ENCODE measurements at regions not wholly inside any gene's neighbourhood (a gene's known extent, or its start where the extent isn't known, plus 50 kb on each side); places are given as distances from the start of the nearest gene placed in this dataset.
A peak's percentile ranks its signal among the peaks of the same experiment; 100 is the strongest.

DNA sequence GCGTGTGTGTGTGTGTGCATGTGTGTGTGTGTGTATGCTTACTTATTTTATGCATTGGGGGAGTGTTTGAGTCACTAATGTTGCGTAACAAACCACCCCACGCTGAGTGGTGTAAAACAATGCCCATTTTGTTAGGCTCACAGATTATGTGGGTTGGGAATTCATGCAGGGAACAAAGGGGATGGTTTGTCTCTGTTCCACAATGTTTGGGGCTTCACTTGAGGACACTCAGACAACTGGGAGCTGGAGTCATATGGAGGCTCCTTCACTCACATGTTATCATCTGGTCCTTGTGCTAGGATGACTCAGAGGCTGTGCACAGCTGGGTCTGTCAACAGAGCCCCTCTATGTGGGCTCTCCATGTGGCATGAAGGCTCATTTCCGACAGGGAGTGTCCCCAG is 51.3 kb upstream of the LARGE1 start:
- Histone ChIP-seq H3K79me2 (ENCODE audit: insufficient read depth) (no peaks in the 10 kb centered on the region), H3K27ac (no peak overlapping the region), H3K9me2 (ENCODE audit: insufficient read depth) (no peaks in the 10 kb centered on the region), H3K36me3 (ENCODE audit: low read depth) (no peaks in the 10 kb centered on the region), H3K4me1 (ENCODE audit: insufficient read depth) (no peaks in the 10 kb centered on the region), H2AFZ (no peak overlapping the region), H3K4me3 (no peak overlapping the region), H3K27me3 (replicated peaks; ENCODE audit: insufficient read depth) (no peaks in the 10 kb centered on the region), H3K9me3 (ENCODE audit: low read depth) (no peaks in the 10 kb centered on the region), H3F3A (ENCODE audit: insufficient read depth) (no peaks in the 10 kb centered on the region), H4K20me1 (ENCODE audit: insufficient read depth) (no peaks in the 10 kb centered on the region), H3K4me2 (ENCODE audit: unreplicated experiment) (no peak overlapping the region), H3K9ac (no peak overlapping the region)
- 12 to 14% methylated on average over 4 of the region's 4 CpGs for WGBS, 2 experiments (ENCODE audit: low coverage in 1 of 2, low lambda C conversion rate in 2 of 2, missing lambda C conversion rate in 2 of 2)
- in situ Hi-C loops (cut with MboI): no loop called here
- DNase-seq: peak; percentile 3
- TF ChIP-seq EZH2 (IDR thresholded peaks at IDR 0.05; ENCODE audit: insufficient read depth, poor library complexity, severe bottlenecking) (no peak), EZH2phosphoT487 (IDR thresholded peaks at IDR 0.05; ENCODE audit: insufficient read depth, low read depth) (no peak)

DNA sequence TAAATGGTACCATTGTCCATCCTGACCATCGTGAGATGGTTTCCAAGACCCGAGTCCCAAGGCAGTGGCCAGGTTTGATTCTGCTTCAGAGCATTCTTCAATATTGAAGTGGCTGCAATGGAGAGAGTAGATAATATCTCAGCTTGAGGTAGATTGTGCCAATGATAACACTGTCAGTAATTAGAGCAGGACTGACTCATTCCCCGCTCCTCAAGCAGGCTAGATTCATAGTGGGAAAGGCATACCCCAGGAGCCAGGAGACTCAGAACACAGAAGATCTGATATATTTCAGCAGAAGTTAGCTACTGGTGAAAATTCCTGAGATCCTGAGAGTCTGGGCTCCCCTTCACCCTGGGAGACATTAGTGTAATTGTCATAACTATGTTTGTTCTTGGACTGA is 55.6 kb upstream of the LARGE1 start:
- no peaks in the 10 kb centered on the region for H3K4me1 ChIP-seq (ENCODE audit: insufficient read depth)
- no peaks in the 10 kb centered on the region for H3K27me3 ChIP-seq (replicated peaks; ENCODE audit: insufficient read depth)
- no peak overlapping the region for H3K4me3 ChIP-seq
- H3K79me2 ChIP-seq (ENCODE audit: insufficient read depth): no peaks in the 10 kb centered on the region
- no peaks in the 10 kb centered on the region for H3F3A ChIP-seq (ENCODE audit: insufficient read depth)
- no peak overlapping the region for H3K9ac ChIP-seq
- no peaks in the 10 kb centered on the region for H3K36me3 ChIP-seq (ENCODE audit: low read depth)
- H4K20me1 ChIP-seq (ENCODE audit: insufficient read depth): no peaks in the 10 kb centered on the region
- no peak for DNase-seq
- in situ Hi-C loops (cut with MboI): no loop called here
- H2AFZ ChIP-seq: no peak overlapping the region
- H3K9me2 ChIP-seq (ENCODE audit: insufficient read depth): no peaks in the 10 kb centered on the region
- no peaks in the 10 kb centered on the region for H3K9me3 ChIP-seq (ENCODE audit: low read depth)
- no peak overlapping the region for H3K4me2 ChIP-seq (ENCODE audit: unreplicated experiment)
- TF ChIP-seq EZH2 (IDR thresholded peaks at IDR 0.05; ENCODE audit: insufficient read depth, poor library complexity, severe bottlenecking): no peak
- TF ChIP-seq EZH2phosphoT487 (IDR thresholded peaks at IDR 0.05; ENCODE audit: insufficient read depth, low read depth): no peak
- WGBS, 2 experiments (ENCODE audit: low coverage in 1 of 2, low lambda C conversion rate in 2 of 2, missing lambda C conversion rate in 2 of 2): 38 to 40% methylated on average over 3 of the region's 3 CpGs
- H3K27ac ChIP-seq: no peak overlapping the region

DNA sequence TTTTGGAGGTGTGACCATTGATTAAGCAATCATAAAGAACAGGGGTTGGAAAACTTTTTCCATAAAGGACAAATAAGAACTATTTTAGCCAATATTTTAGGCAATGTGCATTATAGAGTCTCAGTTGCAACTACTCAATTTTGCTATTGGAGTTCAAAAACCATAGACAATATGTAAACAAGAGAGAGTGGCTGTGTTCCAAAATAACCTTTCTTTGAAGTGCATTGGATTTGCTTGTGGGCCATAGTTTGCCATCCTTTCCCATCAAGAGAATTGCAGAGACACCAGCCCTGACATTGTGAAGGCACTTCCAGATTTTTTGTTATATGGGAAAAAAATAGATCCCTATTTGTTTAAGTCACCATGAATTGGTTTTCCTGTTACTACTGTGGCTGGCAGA is 63.3 kb upstream of the LARGE1 start:
- in situ Hi-C loops (cut with MboI): no loop called here
- H3K4me3 ChIP-seq: no peak overlapping the region
- H3K9ac ChIP-seq: no peak overlapping the region
- no peaks in the 10 kb centered on the region for H3K79me2 ChIP-seq (ENCODE audit: insufficient read depth)
- no peaks in the 10 kb centered on the region for H3K9me3 ChIP-seq (ENCODE audit: low read depth)
- TF ChIP-seq EZH2 (IDR thresholded peaks at IDR 0.05; ENCODE audit: insufficient read depth, poor library complexity, severe bottlenecking): no peak
- no peak for TF ChIP-seq EZH2phosphoT487 (IDR thresholded peaks at IDR 0.05; ENCODE audit: insufficient read depth, low read depth)
- H3K9me2 ChIP-seq (ENCODE audit: insufficient read depth): no peaks in the 10 kb centered on the region
- H3K4me2 ChIP-seq (ENCODE audit: unreplicated experiment): no peak overlapping the region
- H4K20me1 ChIP-seq (ENCODE audit: insufficient read depth): no peaks in the 10 kb centered on the region
- no peak overlapping the region for H2AFZ ChIP-seq
- H3K27ac ChIP-seq: no peak overlapping the region
- H3K36me3 ChIP-seq (ENCODE audit: low read depth): no peaks in the 10 kb centered on the region
- no peaks in the 10 kb centered on the region for H3K27me3 ChIP-seq (replicated peaks; ENCODE audit: insufficient read depth)
- H3F3A ChIP-seq (ENCODE audit: insufficient read depth): no peaks in the 10 kb centered on the region
- no peak for DNase-seq
- H3K4me1 ChIP-seq (ENCODE audit: insufficient read depth): no peaks in the 10 kb centered on the region

DNA sequence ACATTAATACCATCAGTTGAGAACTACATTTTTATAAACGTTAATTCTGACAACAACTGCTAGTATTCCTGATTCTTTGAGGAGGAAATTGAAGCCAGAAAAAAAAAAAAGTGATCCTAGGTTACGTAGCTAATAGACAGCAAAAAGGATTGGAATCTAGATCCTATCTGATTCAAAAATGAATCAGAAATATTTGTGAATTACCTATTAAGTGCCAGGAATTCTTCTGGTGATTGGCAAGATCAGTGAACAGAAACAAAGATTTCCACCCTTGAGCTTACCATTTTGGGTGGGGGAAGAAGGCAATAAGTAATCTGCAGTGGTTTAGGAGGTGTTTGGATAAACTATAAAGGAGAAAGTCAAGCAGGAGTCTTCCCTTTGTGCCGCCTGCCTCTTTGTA is 63.9 kb upstream of the LARGE1 start:
- Histone ChIP-seq H3K27ac (no peak overlapping the region), H2AFZ (no peak overlapping the region), H3K36me3 (ENCODE audit: low read depth) (no peaks in the 10 kb centered on the region), H3K4me2 (ENCODE audit: unreplicated experiment) (no peak overlapping the region), H3K4me3 (no peak overlapping the region), H3K4me1 (ENCODE audit: insufficient read depth) (no peaks in the 10 kb centered on the region), H3K9me2 (ENCODE audit: insufficient read depth) (no peaks in the 10 kb centered on the region), H3K9me3 (ENCODE audit: low read depth) (no peaks in the 10 kb centered on the region), H3K27me3 (replicated peaks; ENCODE audit: insufficient read depth) (no peaks in the 10 kb centered on the region), H3K79me2 (ENCODE audit: insufficient read depth) (no peaks in the 10 kb centered on the region), H3K9ac (no peak overlapping the region), H4K20me1 (ENCODE audit: insufficient read depth) (no peaks in the 10 kb centered on the region), H3F3A (ENCODE audit: insufficient read depth) (no peaks in the 10 kb centered on the region)
- TF ChIP-seq EZH2 (IDR thresholded peaks at IDR 0.05; ENCODE audit: insufficient read depth, poor library complexity, severe bottlenecking) (no peak), EZH2phosphoT487 (IDR thresholded peaks at IDR 0.05; ENCODE audit: insufficient read depth, low read depth) (no peak)
- WGBS, 2 experiments (ENCODE audit: low coverage in 1 of 2, low lambda C conversion rate in 2 of 2, missing lambda C conversion rate in 2 of 2): 18 to 22% methylated on average over 3 of the region's 3 CpGs
- DNase-seq: no peak
- in situ Hi-C loops (cut with MboI): no loop called here

DNA sequence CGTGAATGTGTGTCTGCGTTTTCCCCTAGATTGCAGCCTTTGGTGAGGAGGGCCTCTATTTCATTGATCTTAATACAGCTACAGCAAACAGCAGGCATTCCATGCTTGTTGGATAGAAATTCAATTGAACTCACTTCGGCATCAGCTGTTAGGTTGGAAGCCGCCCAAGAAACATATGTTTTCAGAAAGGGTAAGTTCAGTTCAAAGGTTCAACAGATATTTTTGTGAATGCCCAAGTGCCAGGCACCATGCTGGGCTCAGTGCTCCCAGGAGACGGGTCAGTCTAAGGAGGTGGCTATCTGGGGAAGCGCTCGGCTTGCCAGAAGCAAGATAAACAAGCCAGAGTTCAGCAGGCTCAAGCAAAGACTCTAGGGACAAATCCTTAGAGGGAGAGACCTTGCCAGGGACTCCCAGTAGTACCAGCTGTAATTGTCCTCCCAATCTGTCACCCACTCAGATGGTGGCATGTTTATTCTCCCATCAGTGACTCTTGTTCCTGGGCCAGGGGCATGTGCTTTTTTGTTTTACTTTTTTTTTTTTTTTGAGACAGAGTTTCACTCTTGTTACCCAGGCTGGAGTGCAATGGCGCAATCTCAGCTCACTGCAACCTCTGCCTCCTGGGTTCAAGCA is 64.5 kb upstream of the LARGE1 start:
- in situ Hi-C loops (cut with MboI): no loop called here

More for the DNA sequence above, 64.5 kb upstream of the LARGE1 start:
- Histone ChIP-seq H3K9ac (no peak overlapping the region), H3K9me2 (ENCODE audit: insufficient read depth) (no peaks in the 10 kb centered on the region), H3K36me3 (ENCODE audit: low read depth) (no peaks in the 10 kb centered on the region), H3K27ac (no peak overlapping the region), H2AFZ (no peak overlapping the region), H3K27me3 (replicated peaks; ENCODE audit: insufficient read depth) (no peaks in the 10 kb centered on the region), H4K20me1 (ENCODE audit: insufficient read depth) (no peaks in the 10 kb centered on the region), H3K4me1 (ENCODE audit: insufficient read depth) (no peaks in the 10 kb centered on the region), H3K4me2 (ENCODE audit: unreplicated experiment) (no peak overlapping the region), H3K4me3 (no peak overlapping the region), H3K9me3 (ENCODE audit: low read depth) (no peaks in the 10 kb centered on the region), H3F3A (ENCODE audit: insufficient read depth) (no peaks in the 10 kb centered on the region), H3K79me2 (ENCODE audit: insufficient read depth) (no peaks in the 10 kb centered on the region)
- DNase-seq: no peak
- no peak for TF ChIP-seq EZH2 (IDR thresholded peaks at IDR 0.05; ENCODE audit: insufficient read depth, poor library complexity, severe bottlenecking)
- TF ChIP-seq EZH2phosphoT487 (IDR thresholded peaks at IDR 0.05; ENCODE audit: insufficient read depth, low read depth): no peak
- WGBS, 2 experiments (ENCODE audit: low coverage in 1 of 2, low lambda C conversion rate in 2 of 2, missing lambda C conversion rate in 2 of 2): 3% methylated on average over 8 of the region's 8 CpGs

Measured in GM23248 (cell line).